Upper lobe of left lung (tissue), 6 donors: ENCODE measurements at regions not wholly inside any gene's neighbourhood (a gene's known extent, or its start where the extent isn't known, plus 50 kb on each side); places are given as distances from the start of the nearest gene placed in this dataset.

Experiments used
- ATAC-seq, 2 donors: fragments of 200-7000 bp; cut with Tn5 transposase; one replicate each; pipeline ENCODE4 v1.9.1; 2022; ENCODE audit warnings: mild to moderate bottlenecking in 2 of 2, moderate library complexity in 2 of 2; ENCODE audit not compliant: low FRiP score in 2 of 2
- DNase-seq, 2 donors: peaks; one replicate each; pipeline ENCODE4 v3.0.0-alpha.2; 2019 to 2020
- H3K27ac ChIP-seq, 4 donors: fragments of 200-600 bp; sonication (generic); one replicate each; pipeline ENCODE4 v1.5.1; 2016 to 2019
- H3K27me3 ChIP-seq, 4 donors: fragments of 200-600 bp; sonication (generic); one replicate each; pipeline ENCODE4 v1.5.1; 2017 to 2019
- H3K36me3 ChIP-seq, 4 donors: fragments of 200-600 bp; sonication (generic); one replicate each; pipeline ENCODE4 v1.5.1; 2016 to 2019
- H3K4me1 ChIP-seq, 4 donors: fragments of 200-600 bp; sonication (generic); one replicate each; pipeline ENCODE4 v1.5.1; 2018 to 2019
- H3K4me3 ChIP-seq, 4 donors: fragments of 200-600 bp; sonication (generic); one replicate each; pipeline ENCODE4 v1.5.1; 2017 to 2019; ENCODE audit warnings: mild to moderate bottlenecking in 2 of 4, moderate library complexity in 1 of 4
- H3K9me3 ChIP-seq, 4 donors: fragments of 200-600 bp; sonication (generic); one replicate each; pipeline ENCODE4 v1.5.1; 2018 to 2019
- CTCF ChIP-seq, 6 experiments: fragments of 450-650 bp in 4 of 6; fragments of 200-600 bp in 2 of 6; sonication (generic) in 2 of 6; IDR thresholded peaks; one replicate each; pipeline ENCODE4 v1.5.1; 2016 to 2019; ENCODE audit warnings: antibody characterized with exemption in 6 of 6
- EP300 ChIP-seq, 4 donors: sonication (generic); formaldehyde crosslinking; IDR thresholded peaks; one replicate each; pipeline ENCODE4 v1.5.1; 2017; ENCODE audit warnings: antibody characterized with exemption in 4 of 4, control low read depth in 2 of 4
- POLR2A ChIP-seq, 4 donors: fragments of 450-650 bp; IDR thresholded peaks; one replicate each; pipeline ENCODE4 v1.5.1; 2016 to 2017; ENCODE audit warnings: antibody characterized with exemption in 4 of 4, mild to moderate bottlenecking in 2 of 4
- POLR2AphosphoS5 ChIP-seq, 2 donors: sonication (generic); formaldehyde crosslinking; IDR thresholded peaks; one replicate each; pipeline ENCODE4 v1.5.1; 2017; ENCODE audit warnings: antibody characterized with exemption in 2 of 2
- WGBS, 2 donors: methylation state at CpG; one replicate each; pipeline ENCODE4 v1.1.5; 2017 to 2018; 5-methylcytosine and 5-hydroxymethylcytosine counted together
- donor health status: DM: no; HTN: no; CAD: no; lungs with moderate emphysema.
- donor health status: DM: no; HTN: yes; CAD: no; lungs with severe emphysema.

GRCh38 chr4:170723171-170723570 lies 633.4 kb upstream of the AADAT start:
- Histone ChIP-seq H3K9me3 (no peaks in the 10 kb centered on the region), H3K4me1 (no peaks in the 10 kb centered on the region), H3K4me3 (no peak overlapping the region), H3K36me3 (no peaks in the 10 kb centered on the region), H3K27me3 (no peaks in the 10 kb centered on the region), H3K27ac (no peak overlapping the region)
- TF ChIP-seq CTCF (IDR thresholded peaks at IDR 0.05) (no peak), EP300 (IDR thresholded peaks at IDR 0.05) (no peak), POLR2A (IDR thresholded peaks at IDR 0.05) (no peak), POLR2AphosphoS5 (IDR thresholded peaks at IDR 0.05) (no peak)
- WGBS, 2 donors, result 81 to 87% methylated on average over 2 of the region's 2 CpGs
- ATAC-seq (no peak), DNase-seq (no peak)

- H3K27me3 ChIP-seq, result no peaks in the 10 kb centered on the region
- ATAC-seq, result no peak
- no peak for DNase-seq
- 66 to 77% methylated on average over 1 of the region's 1 CpG for WGBS, 2 donors
- no peaks in the 10 kb centered on the region for H3K9me3 ChIP-seq
- no peak overlapping the region for H3K27ac ChIP-seq
- no peak overlapping the region for H3K4me3 ChIP-seq
- H3K36me3 ChIP-seq, result no peaks in the 10 kb centered on the region
- H3K4me1 ChIP-seq, result no peaks in the 10 kb centered on the region
- TF ChIP-seq CTCF (IDR thresholded peaks at IDR 0.05) (no peak), POLR2A (IDR thresholded peaks at IDR 0.05) (no peak), POLR2AphosphoS5 (IDR thresholded peaks at IDR 0.05) (no peak), EP300 (IDR thresholded peaks at IDR 0.05) (no peak)
These were observed 632.1 kb upstream of the AADAT start for GRCh38 chr4:170721812-170722373.

GRCh38 chr4:170716868-170717267 lies 627.1 kb upstream of the AADAT start:
- Histone ChIP-seq H3K4me3 (no peak overlapping the region), H3K9me3 (no peaks in the 10 kb centered on the region), H3K36me3 (no peaks in the 10 kb centered on the region), H3K27me3 (no peaks in the 10 kb centered on the region), H3K27ac (no peak overlapping the region), H3K4me1 (no peaks in the 10 kb centered on the region)
- no peak for DNase-seq
- TF ChIP-seq EP300 (IDR thresholded peaks at IDR 0.05) (no peak), CTCF (IDR thresholded peaks at IDR 0.05) (no peak), POLR2AphosphoS5 (IDR thresholded peaks at IDR 0.05) (no peak), POLR2A (IDR thresholded peaks at IDR 0.05) (no peak)
- 69 to 86% methylated on average over 1 of the region's 1 CpG for WGBS, 2 donors
- ATAC-seq, result no peak

- Histone ChIP-seq H3K9me3 (no peaks in the 10 kb centered on the region), H3K27ac (no peak overlapping the region), H3K27me3 (no peaks in the 10 kb centered on the region), H3K4me1 (no peaks in the 10 kb centered on the region), H3K4me3 (no peak overlapping the region), H3K36me3 (no peaks in the 10 kb centered on the region)
- ATAC-seq (no peak), DNase-seq (no peak)
- WGBS, 2 donors, result 67 to 72% methylated on average over 3 of the region's 3 CpGs
- TF ChIP-seq POLR2AphosphoS5 (IDR thresholded peaks at IDR 0.05) (no peak), CTCF (IDR thresholded peaks at IDR 0.05) (no peak), EP300 (IDR thresholded peaks at IDR 0.05) (no peak), POLR2A (IDR thresholded peaks at IDR 0.05) (no peak)
These were observed 616.2 kb upstream of the AADAT start for GRCh38 chr4:170705907-170706306.

- Histone ChIP-seq H3K9me3 (no peaks in the 10 kb centered on the region), H3K27ac (no peak overlapping the region), H3K27me3 (no peaks in the 10 kb centered on the region), H3K4me3 (no peak overlapping the region), H3K36me3 (no peaks in the 10 kb centered on the region), H3K4me1 (no peaks in the 10 kb centered on the region)
- DNase-seq, result no peak
- TF ChIP-seq POLR2A (IDR thresholded peaks at IDR 0.05) (no peak), CTCF (IDR thresholded peaks at IDR 0.05) (no peak), POLR2AphosphoS5 (IDR thresholded peaks at IDR 0.05) (no peak), EP300 (IDR thresholded peaks at IDR 0.05) (no peak)
- ATAC-seq, result no peak
- WGBS, 2 donors, result 90 to 94% methylated on average over 5 of the region's 5 CpGs
These were observed 610.3 kb upstream of the AADAT start for GRCh38 chr4:170700064-170700463.
